ENCODE measurements at regions not wholly inside any gene's neighbourhood (a gene's known extent, or its start where the extent isn't known, plus 50 kb on each side); places are given as distances from the start of the nearest gene placed in this dataset.

DNA sequence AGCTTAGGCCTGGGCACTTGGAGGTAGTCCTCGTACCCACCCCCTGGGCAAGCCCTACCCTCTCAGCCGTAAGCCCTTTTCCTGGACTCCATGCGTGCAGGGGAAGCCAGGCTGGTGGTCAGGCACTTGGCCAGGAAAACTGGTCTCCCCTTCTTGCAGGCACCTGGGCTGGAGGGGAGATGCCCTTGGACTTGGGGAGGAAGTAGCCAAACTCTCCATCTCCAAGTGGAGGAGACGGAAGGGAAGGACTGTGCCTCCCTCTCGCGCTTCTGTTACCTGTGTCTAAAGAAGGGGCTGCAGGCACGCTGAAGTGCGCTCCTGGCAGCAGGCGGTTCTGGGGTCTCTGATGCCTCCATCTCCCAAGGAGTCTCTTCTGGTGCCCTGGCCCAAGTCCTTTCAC is 283.9 kb downstream of the PBX3 start:
- no peak for ATAC-seq
- TF ChIP-seq OSR1 (CRISPR knock-in tag; IDR thresholded peaks at IDR 0.05) (no peak), SNAI2 (CRISPR knock-in tag; IDR thresholded peaks at IDR 0.05) (no peak), PPARA (CRISPR knock-in tag; IDR thresholded peaks at IDR 0.05; ENCODE audit: borderline replicate concordance) (no peak), ARNTL (CRISPR knock-in tag; IDR thresholded peaks at IDR 0.05; ENCODE audit: borderline replicate concordance, low read depth) (no peak), TCF4 (CRISPR knock-in tag; IDR thresholded peaks at IDR 0.05; ENCODE audit: borderline replicate concordance) (no peak), GLIS3 (CRISPR knock-in tag; IDR thresholded peaks at IDR 0.05) (no peak), ZC3H10 (CRISPR knock-in tag; IDR thresholded peaks at IDR 0.05) (no peak), ZNF565 (CRISPR knock-in tag; conservative IDR thresholded peaks at IDR 0.05; ENCODE audit: low read depth) (no peak), ZNF70 (CRISPR knock-in tag; IDR thresholded peaks at IDR 0.05) (no peak), CSDC2 (CRISPR knock-in tag; IDR thresholded peaks at IDR 0.05) (no peak), RARB (CRISPR knock-in tag; IDR thresholded peaks at IDR 0.05) (no peak), ISL1 (CRISPR knock-in tag; IDR thresholded peaks at IDR 0.05) (no peak)
- TF ChIP-seq, protein P1, sequence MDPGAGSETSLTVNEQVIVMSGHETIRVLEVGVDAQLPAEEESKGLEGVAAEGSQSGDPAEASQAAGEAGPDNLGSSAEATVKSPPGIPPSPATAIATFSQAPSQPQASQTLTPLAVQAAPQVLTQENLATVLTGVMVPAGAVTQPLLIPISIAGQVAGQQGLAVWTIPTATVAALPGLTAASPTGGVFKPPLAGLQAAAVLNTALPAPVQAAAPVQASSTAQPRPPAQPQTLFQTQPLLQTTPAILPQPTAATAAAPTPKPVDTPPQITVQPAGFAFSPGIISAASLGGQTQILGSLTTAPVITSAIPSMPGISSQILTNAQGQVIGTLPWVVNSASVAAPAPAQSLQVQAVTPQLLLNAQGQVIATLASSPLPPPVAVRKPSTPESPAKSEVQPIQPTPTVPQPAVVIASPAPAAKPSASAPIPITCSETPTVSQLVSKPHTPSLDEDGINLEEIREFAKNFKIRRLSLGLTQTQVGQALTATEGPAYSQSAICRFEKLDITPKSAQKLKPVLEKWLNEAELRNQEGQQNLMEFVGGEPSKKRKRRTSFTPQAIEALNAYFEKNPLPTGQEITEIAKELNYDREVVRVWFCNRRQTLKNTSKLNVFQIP (CRISPR knock-in tag; IDR thresholded peaks at IDR 0.05; ENCODE audit: borderline replicate concordance, low read depth) = no peak
- TF ChIP-seq, protein P2, sequence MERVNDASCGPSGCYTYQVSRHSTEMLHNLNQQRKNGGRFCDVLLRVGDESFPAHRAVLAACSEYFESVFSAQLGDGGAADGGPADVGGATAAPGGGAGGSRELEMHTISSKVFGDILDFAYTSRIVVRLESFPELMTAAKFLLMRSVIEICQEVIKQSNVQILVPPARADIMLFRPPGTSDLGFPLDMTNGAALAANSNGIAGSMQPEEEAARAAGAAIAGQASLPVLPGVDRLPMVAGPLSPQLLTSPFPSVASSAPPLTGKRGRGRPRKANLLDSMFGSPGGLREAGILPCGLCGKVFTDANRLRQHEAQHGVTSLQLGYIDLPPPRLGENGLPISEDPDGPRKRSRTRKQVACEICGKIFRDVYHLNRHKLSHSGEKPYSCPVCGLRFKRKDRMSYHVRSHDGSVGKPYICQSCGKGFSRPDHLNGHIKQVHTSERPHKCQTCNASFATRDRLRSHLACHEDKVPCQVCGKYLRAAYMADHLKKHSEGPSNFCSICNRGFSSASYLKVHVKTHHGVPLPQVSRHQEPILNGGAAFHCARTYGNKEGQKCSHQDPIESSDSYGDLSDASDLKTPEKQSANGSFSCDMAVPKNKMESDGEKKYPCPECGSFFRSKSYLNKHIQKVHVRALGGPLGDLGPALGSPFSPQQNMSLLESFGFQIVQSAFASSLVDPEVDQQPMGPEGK (CRISPR knock-in tag; IDR thresholded peaks at IDR 0.05; ENCODE audit: borderline replicate concordance) = no peak
- TF ChIP-seq, protein P3, sequence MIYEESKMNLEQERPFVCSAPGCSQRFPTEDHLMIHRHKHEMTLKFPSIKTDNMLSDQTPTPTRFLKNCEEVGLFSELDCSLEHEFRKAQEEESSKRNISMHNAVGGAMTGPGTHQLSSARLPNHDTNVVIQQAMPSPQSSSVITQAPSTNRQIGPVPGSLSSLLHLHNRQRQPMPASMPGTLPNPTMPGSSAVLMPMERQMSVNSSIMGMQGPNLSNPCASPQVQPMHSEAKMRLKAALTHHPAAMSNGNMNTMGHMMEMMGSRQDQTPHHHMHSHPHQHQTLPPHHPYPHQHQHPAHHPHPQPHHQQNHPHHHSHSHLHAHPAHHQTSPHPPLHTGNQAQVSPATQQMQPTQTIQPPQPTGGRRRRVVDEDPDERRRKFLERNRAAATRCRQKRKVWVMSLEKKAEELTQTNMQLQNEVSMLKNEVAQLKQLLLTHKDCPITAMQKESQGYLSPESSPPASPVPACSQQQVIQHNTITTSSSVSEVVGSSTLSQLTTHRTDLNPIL (CRISPR knock-in tag; IDR thresholded peaks at IDR 0.05; ENCODE audit: low read depth) = no peak
- TF ChIP-seq, protein P4, sequence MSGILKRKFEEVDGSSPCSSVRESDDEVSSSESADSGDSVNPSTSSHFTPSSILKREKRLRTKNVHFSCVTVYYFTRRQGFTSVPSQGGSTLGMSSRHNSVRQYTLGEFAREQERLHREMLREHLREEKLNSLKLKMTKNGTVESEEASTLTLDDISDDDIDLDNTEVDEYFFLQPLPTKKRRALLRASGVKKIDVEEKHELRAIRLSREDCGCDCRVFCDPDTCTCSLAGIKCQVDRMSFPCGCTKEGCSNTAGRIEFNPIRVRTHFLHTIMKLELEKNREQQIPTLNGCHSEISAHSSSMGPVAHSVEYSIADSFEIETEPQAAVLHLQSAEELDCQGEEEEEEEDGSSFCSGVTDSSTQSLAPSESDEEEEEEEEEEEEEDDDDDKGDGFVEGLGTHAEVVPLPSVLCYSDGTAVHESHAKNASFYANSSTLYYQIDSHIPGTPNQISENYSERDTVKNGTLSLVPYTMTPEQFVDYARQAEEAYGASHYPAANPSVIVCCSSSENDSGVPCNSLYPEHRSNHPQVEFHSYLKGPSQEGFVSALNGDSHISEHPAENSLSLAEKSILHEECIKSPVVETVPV (CRISPR knock-in tag; IDR thresholded peaks at IDR 0.05) = no peak

DNA sequence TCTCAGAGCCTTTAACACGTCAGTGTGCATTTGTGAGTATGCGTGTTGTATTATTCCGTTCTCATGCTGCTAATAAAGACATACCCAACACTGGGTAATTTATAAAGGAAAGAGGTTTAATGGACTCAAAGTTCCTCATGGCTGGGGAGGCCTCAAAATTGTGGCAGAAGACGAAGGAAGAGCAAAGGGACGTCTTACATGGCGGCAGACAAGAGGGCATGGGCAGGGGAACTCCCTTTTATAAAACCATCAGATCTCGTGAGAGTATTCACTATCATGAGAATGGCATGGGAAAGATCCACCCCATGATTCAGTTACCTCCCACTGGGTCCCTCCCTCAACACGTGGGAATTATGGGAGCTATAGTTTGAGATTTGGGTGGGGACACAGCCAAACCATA is 285.0 kb downstream of the PBX3 start:
- no peak for TF ChIP-seq GLIS3 (CRISPR knock-in tag; IDR thresholded peaks at IDR 0.05)
- TF ChIP-seq, protein P2 (CRISPR knock-in tag; IDR thresholded peaks at IDR 0.05; ENCODE audit: borderline replicate concordance) = no peak
- no peak for TF ChIP-seq PPARA (CRISPR knock-in tag; IDR thresholded peaks at IDR 0.05; ENCODE audit: borderline replicate concordance)
- TF ChIP-seq ESRRG (CRISPR knock-in tag; IDR thresholded peaks at IDR 0.05) = no peak
- TF ChIP-seq ZNF565 (CRISPR knock-in tag; conservative IDR thresholded peaks at IDR 0.05; ENCODE audit: low read depth) = no peak
- ATAC-seq = no peak

DNA sequence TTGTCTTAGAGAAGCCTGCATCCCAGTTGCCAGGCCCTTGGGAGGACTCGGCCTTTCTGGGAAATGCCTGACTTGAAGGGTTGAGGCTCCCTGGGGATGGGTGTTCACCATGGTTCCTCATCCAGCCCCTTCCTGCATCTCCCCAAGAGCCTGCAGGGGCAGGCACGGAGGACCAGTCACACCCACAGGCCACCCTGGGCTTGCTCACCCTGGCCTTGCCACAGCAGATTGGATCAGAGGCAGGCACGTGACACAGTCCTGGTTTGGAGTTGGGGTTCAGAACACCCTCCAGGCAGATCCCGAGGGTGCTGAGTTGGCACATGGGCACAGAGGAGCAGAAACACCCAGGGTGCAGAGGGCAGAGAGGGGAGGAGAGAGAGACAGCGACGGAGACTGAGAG is 286.1 kb downstream of the PBX3 start:
- no peak for ATAC-seq
- no peak for TF ChIP-seq OSR1 (CRISPR knock-in tag; IDR thresholded peaks at IDR 0.05)
- TF ChIP-seq, protein P3 (CRISPR knock-in tag; IDR thresholded peaks at IDR 0.05; ENCODE audit: low read depth) = no peak
- no peak for TF ChIP-seq TOX (CRISPR knock-in tag; IDR thresholded peaks at IDR 0.05; ENCODE audit: borderline replicate concordance)
- TF ChIP-seq ZNF565 (CRISPR knock-in tag; conservative IDR thresholded peaks at IDR 0.05; ENCODE audit: low read depth) = no peak
- TF ChIP-seq, protein P5, sequence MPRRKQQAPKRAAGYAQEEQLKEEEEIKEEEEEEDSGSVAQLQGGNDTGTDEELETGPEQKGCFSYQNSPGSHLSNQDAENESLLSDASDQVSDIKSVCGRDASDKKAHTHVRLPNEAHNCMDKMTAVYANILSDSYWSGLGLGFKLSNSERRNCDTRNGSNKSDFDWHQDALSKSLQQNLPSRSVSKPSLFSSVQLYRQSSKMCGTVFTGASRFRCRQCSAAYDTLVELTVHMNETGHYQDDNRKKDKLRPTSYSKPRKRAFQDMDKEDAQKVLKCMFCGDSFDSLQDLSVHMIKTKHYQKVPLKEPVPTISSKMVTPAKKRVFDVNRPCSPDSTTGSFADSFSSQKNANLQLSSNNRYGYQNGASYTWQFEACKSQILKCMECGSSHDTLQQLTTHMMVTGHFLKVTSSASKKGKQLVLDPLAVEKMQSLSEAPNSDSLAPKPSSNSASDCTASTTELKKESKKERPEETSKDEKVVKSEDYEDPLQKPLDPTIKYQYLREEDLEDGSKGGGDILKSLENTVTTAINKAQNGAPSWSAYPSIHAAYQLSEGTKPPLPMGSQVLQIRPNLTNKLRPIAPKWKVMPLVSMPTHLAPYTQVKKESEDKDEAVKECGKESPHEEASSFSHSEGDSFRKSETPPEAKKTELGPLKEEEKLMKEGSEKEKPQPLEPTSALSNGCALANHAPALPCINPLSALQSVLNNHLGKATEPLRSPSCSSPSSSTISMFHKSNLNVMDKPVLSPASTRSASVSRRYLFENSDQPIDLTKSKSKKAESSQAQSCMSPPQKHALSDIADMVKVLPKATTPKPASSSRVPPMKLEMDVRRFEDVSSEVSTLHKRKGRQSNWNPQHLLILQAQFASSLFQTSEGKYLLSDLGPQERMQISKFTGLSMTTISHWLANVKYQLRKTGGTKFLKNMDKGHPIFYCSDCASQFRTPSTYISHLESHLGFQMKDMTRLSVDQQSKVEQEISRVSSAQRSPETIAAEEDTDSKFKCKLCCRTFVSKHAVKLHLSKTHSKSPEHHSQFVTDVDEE (CRISPR knock-in tag; IDR thresholded peaks at IDR 0.05) = no peak
- TF ChIP-seq RARB (CRISPR knock-in tag; IDR thresholded peaks at IDR 0.05) = no peak
- TF ChIP-seq, protein P2 (CRISPR knock-in tag; IDR thresholded peaks at IDR 0.05; ENCODE audit: borderline replicate concordance) = no peak
- no peak for TF ChIP-seq PPARA (CRISPR knock-in tag; IDR thresholded peaks at IDR 0.05; ENCODE audit: borderline replicate concordance)
- no peak for TF ChIP-seq GLIS3 (CRISPR knock-in tag; IDR thresholded peaks at IDR 0.05)
- no peak for TF ChIP-seq ARNTL (CRISPR knock-in tag; IDR thresholded peaks at IDR 0.05; ENCODE audit: borderline replicate concordance, low read depth)
- no peak for TF ChIP-seq ESRRG (CRISPR knock-in tag; IDR thresholded peaks at IDR 0.05)
- TF ChIP-seq ZFP3 (CRISPR knock-in tag; IDR thresholded peaks at IDR 0.05) = no peak
- TF ChIP-seq ZNF70 (CRISPR knock-in tag; IDR thresholded peaks at IDR 0.05) = no peak
- no peak for TF ChIP-seq ZNF8 (CRISPR knock-in tag; IDR thresholded peaks at IDR 0.05)
